HEK293T (cell line): ENCODE measurements at regions not wholly inside any gene's neighbourhood (a gene's known extent, or its start where the extent isn't known, plus 50 kb on each side); places are given as distances from the start of the nearest gene placed in this dataset.

Experiments used
- ARNT ChIP-seq: fragments of 450-650 bp; IDR thresholded peaks from 2 replicates; pipeline ENCODE4 v1.6.1; 2017; ENCODE audit warnings: mild to moderate bottlenecking
- BHLHE40 ChIP-seq: fragments of 450-650 bp; IDR thresholded peaks from 2 replicates; pipeline ENCODE4 v1.6.1; 2016; ENCODE audit warnings: mild to moderate bottlenecking, moderate library complexity, borderline replicate concordance
- ELF4 ChIP-seq: fragments of 450-650 bp; IDR thresholded peaks from 2 replicates; pipeline ENCODE4 v1.6.1; 2017; ENCODE audit warnings: antibody characterized with exemption
- FOXA1 ChIP-seq: fragments of 450-650 bp; IDR thresholded peaks from 2 replicates; pipeline ENCODE4 v1.6.1; 2016; ENCODE audit warnings: mild to moderate bottlenecking
- LEF1 ChIP-seq: fragments of 450-650 bp; IDR thresholded peaks from 2 replicates; pipeline ENCODE4 v1.6.1; 2017; ENCODE audit warnings: mild to moderate bottlenecking, borderline replicate concordance
- PKNOX1 ChIP-seq: fragments of 450-650 bp; IDR thresholded peaks from 2 replicates; pipeline ENCODE4 v1.6.1; 2016
- SP1 ChIP-seq: fragments of 450-650 bp; IDR thresholded peaks from 2 replicates; pipeline ENCODE4 v1.6.1; 2017
- SUZ12 ChIP-seq: fragments of 450-650 bp; IDR thresholded peaks from 2 replicates; pipeline ENCODE4 v1.6.1; 2016; ENCODE audit warnings: mild to moderate bottlenecking

GRCh38 chr3:74766405-74766804 lies 151.9 kb upstream of the CNTN3 start:
- no peak for TF ChIP-seq ARNT
- no peak for TF ChIP-seq PKNOX1
- TF ChIP-seq ELF4: no peak
- TF ChIP-seq SUZ12: no peak
- no peak for TF ChIP-seq BHLHE40
- no peak for TF ChIP-seq LEF1
- TF ChIP-seq SP1: no peak
- TF ChIP-seq FOXA1: no peak
